Right lobe of liver (tissue), 6 donors: ENCODE measurements at regions not wholly inside any gene's neighbourhood (a gene's known extent, or its start where the extent isn't known, plus 50 kb on each side); places are given as distances from the start of the nearest gene placed in this dataset.

Experiments used
- ATAC-seq, 4 donors: fragments of 200-7000 bp; cut with Tn5 transposase; one replicate each; pipeline ENCODE4 v1.9.1; 2020; ENCODE audit warnings: mild to moderate bottlenecking in 4 of 4, moderate library complexity in 4 of 4
- DNase-seq, 3 donors: peaks; one replicate each; pipeline ENCODE4 v3.0.0-alpha.2; 2020
- H3K27ac ChIP-seq, 3 donors: fragments of 200-600 bp; one replicate each; pipeline ENCODE4 v1.8.0; 2022
- H3K27me3 ChIP-seq, 2 donors: fragments of 200-600 bp; one replicate each; pipeline ENCODE4 v1.8.0; 2022
- H3K36me3 ChIP-seq, 4 donors: fragments of 200-600 bp; sonication (generic) in 1 of 4; one replicate each; pipeline versions ENCODE4 v1.5.1 to v1.8.0; 2017 to 2022; ENCODE audit warnings: control low read depth in 1 of 4
- H3K4me1 ChIP-seq, 4 donors: fragments of 200-600 bp; sonication (generic) in 1 of 4; one replicate each; pipeline versions ENCODE4 v1.5.1 to v1.8.0; 2017 to 2022; ENCODE audit warnings: control low read depth in 1 of 4
- H3K4me3 ChIP-seq, 3 donors: fragments of 200-600 bp; one replicate each; pipeline ENCODE4 v1.8.0; 2022
- H3K9me3 ChIP-seq, 4 donors: fragments of 200-600 bp; sonication (generic) in 1 of 4; one replicate each; pipeline versions ENCODE4 v1.5.1 to v1.8.0; 2017 to 2022; ENCODE audit warnings: control low read depth in 1 of 4
- CTCF ChIP-seq, 4 donors: fragments of 200-600 bp in 3 of 4; fragments of 450-650 bp in 1 of 4; IDR thresholded peaks; one replicate each; pipeline versions ENCODE4 v1.5.1 to v1.8.0; 2016 to 2022; ENCODE audit warnings: antibody characterized with exemption in 4 of 4, mild to moderate bottlenecking in 2 of 4
- POLR2A ChIP-seq: fragments of 450-650 bp; IDR thresholded peaks from one replicate; pipeline ENCODE4 v1.6.1; 2017; ENCODE audit warnings: antibody characterized with exemption, mild to moderate bottlenecking
- WGBS: methylation state at CpG from one replicate; pipeline ENCODE4 v1.1.6; 2018; ENCODE audit warnings: low coverage, low lambda C conversion rate; ENCODE audit not compliant: insufficient coverage; ENCODE audit errors: missing lambda C conversion rate; 5-methylcytosine and 5-hydroxymethylcytosine counted together
- intact Hi-C, 2 donors: fragments of 100-400 bp; cut with DNase I; formaldehyde crosslinking; loops; one replicate each; pipeline versions ENCODE4 v1.11.2 to v1.14.1; 2022
- donor health status: DM: no; HTN: yes; CAD: no.
- donor health status: DM: no; HTN: no; CAD: no.
- donor health status: DM: no; HTN: no; CAD: no.
- donor health status: DM: no; HTN: yes; CAD: no.
- donor health status: DM: no; HTN: yes; CAD: no.

GRCh38 chr15:97082830-97083229, 752.3 kb downstream of the NR2F2 start:
- Histone ChIP-seq H3K36me3 (no peaks in the 10 kb centered on the region), H3K9me3 (no peaks in the 10 kb centered on the region), H3K27me3 (no peaks in the 10 kb centered on the region), H3K4me1 (no peaks in the 10 kb centered on the region), H3K27ac (no peak overlapping the region), H3K4me3 (no peak overlapping the region)
- intact Hi-C loops, result no loop called here
- no peak for DNase-seq
- WGBS, result 59% methylated on average over 4 of the region's 9 CpGs
- no peak for TF ChIP-seq CTCF (IDR thresholded peaks at IDR 0.05)
- TF ChIP-seq POLR2A, result no peak
- ATAC-seq, result no peak

- ATAC-seq, result no peak
- 14% methylated on average over 2 of the region's 2 CpGs for WGBS
- no peaks in the 10 kb centered on the region for H3K36me3 ChIP-seq
- no peak overlapping the region for H3K4me3 ChIP-seq
- H3K27ac ChIP-seq, result no peak overlapping the region
- H3K9me3 ChIP-seq, result no peaks in the 10 kb centered on the region
- DNase-seq, result no peak
- TF ChIP-seq CTCF (IDR thresholded peaks at IDR 0.05) (no peak), POLR2A (no peak)
- no peaks in the 10 kb centered on the region for H3K27me3 ChIP-seq
- intact Hi-C loops, result no loop called here
- H3K4me1 ChIP-seq, result no peaks in the 10 kb centered on the region
Measured at GRCh38 chr15:97084650-97085049, 754.1 kb downstream of the NR2F2 start.

- Histone ChIP-seq H3K27me3 (no peaks in the 10 kb centered on the region), H3K9me3 (no peaks in the 10 kb centered on the region), H3K27ac (no peak overlapping the region), H3K36me3 (no peaks in the 10 kb centered on the region), H3K4me3 (no peak overlapping the region), H3K4me1 (no peaks in the 10 kb centered on the region)
- TF ChIP-seq CTCF (IDR thresholded peaks at IDR 0.05) (no peak), POLR2A (no peak)
- WGBS, result 39% methylated on average over 9 of the region's 13 CpGs
- intact Hi-C loops, result no loop called here
- ATAC-seq (no peak), DNase-seq (no peak)
Measured at GRCh38 chr15:97085731-97086130, 755.2 kb downstream of the NR2F2 start.

- Histone ChIP-seq H3K27me3 (no peaks in the 10 kb centered on the region), H3K9me3 (no peaks in the 10 kb centered on the region), H3K4me1 (no peaks in the 10 kb centered on the region), H3K36me3 (no peaks in the 10 kb centered on the region), H3K4me3 (no peak overlapping the region), H3K27ac (no peak overlapping the region)
- intact Hi-C loops, result no loop called here
- no peak for DNase-seq
- WGBS, result 55% methylated on average over 3 of the region's 3 CpGs
- TF ChIP-seq POLR2A (no peak), CTCF (IDR thresholded peaks at IDR 0.05) (no peak)
- no peak for ATAC-seq
Measured at GRCh38 chr15:97087006-97087741, 756.7 kb downstream of the NR2F2 start.
